Heart right ventricle (tissue), 16 donors: ENCODE measurements at regions not wholly inside any gene's neighbourhood (a gene's known extent, or its start where the extent isn't known, plus 50 kb on each side); places are given as distances from the start of the nearest gene placed in this dataset.

ENCODE experiments used
- ATAC-seq, 8 donors: fragments of 200-7000 bp; cut with Tn5 transposase; one replicate each; pipeline ENCODE4 v1.9.1; 2020; ENCODE audit warnings: mild to moderate bottlenecking in 8 of 8, moderate library complexity in 8 of 8, moderate number of reproducible peaks in 1 of 8
- DNase-seq, 2 donors: peaks; one replicate each; pipeline ENCODE4 v3.0.0-alpha.2; 2020
- H3K27ac ChIP-seq, 10 donors: fragments of 200-600 bp; sonication (generic) in 2 of 10; one replicate each; pipeline versions ENCODE4 v1.5.0 to v1.8.0; 2020 to 2022; ENCODE audit warnings: mild to moderate bottlenecking in 3 of 10
- H3K27me3 ChIP-seq, 7 donors: fragments of 200-600 bp; one replicate each; pipeline ENCODE4 v1.8.0; 2021 to 2022; ENCODE audit warnings: mild to moderate bottlenecking in 2 of 7
- H3K36me3 ChIP-seq, 9 donors: fragments of 200-600 bp; sonication (generic) in 1 of 9; one replicate each; pipeline versions ENCODE4 v1.5.0 to v1.8.0; 2020 to 2022; ENCODE audit warnings: mild to moderate bottlenecking in 2 of 9
- H3K4me1 ChIP-seq, 9 donors: fragments of 200-600 bp; sonication (generic) in 1 of 9; one replicate each; pipeline versions ENCODE4 v1.5.0 to v1.8.0; 2020 to 2022; ENCODE audit warnings: mild to moderate bottlenecking in 4 of 9
- H3K4me3 ChIP-seq, 10 donors: fragments of 200-600 bp; sonication (generic) in 2 of 10; one replicate each; pipeline versions ENCODE4 v1.5.0 to v1.8.0; 2020 to 2022; ENCODE audit warnings: mild to moderate bottlenecking in 7 of 10, moderate library complexity in 2 of 10
- H3K9me3 ChIP-seq, 11 donors: fragments of 200-600 bp in 10 of 11; sonication (generic) in 2 of 11; one replicate each; pipeline versions ENCODE4 v1.5.0 to v1.8.0; 2013 to 2022; ENCODE audit warnings: mild to moderate bottlenecking in 2 of 11, control low read depth in 1 of 11, moderate library complexity in 1 of 11
- CTCF ChIP-seq, 9 donors: fragments of 200-600 bp; sonication (generic) in 2 of 9; IDR thresholded peaks; one replicate each; pipeline versions ENCODE4 v1.5.0 to v1.8.0; 2021 to 2022; ENCODE audit warnings: antibody characterized with exemption in 9 of 9, mild to moderate bottlenecking in 5 of 9, moderate library complexity in 1 of 9
- WGBS, 2 donors: extraction: QIAGEN DNeasy Blood & Tissue Kit; methylation state at CpG; one replicate each; pipeline ENCODE4 v1.1.7; 2013; ENCODE audit warnings: inconsistent platforms in 1 of 2; 5-methylcytosine and 5-hydroxymethylcytosine counted together
- intact Hi-C, 10 donors: fragments of 100-400 bp; cut with DNase I; formaldehyde crosslinking; loops; one replicate each; pipeline versions ENCODE4 v1.11.1 to v1.14.2; 2022
- donor health status: Arrhythmogenic right ventricular cardiomyopathy.
- donor health status: ischemic (EF 13 %, LVEDD 7.1; RV severe dilation, severe dysfunction).
- donor health status: healthy with polysubstance abuse.
- donor health status: DM: no; HTN: yes; CAD: no.
- donor health status: DM: no; HTN: no; CAD: no.
- donor health status: ischemic (EF 25% LVEDD 6.9; RV normal size, moderate dysfunction).
- donor health status: ischemic (EF 25% LVEDD 5.7; RV mildly dilated, moderate dysfunction).
- donor health status: healthy.
- donor health status: DM: yes; HTN: yes; CAD: no.
- donor health status: Ischemic cardiomyopathy.
- donor health status: ischemic (EF 35%, LVEDD 5.7; RV mildly dilated, moderate dysfunction).
- donor health status: nonischemic (EF 11% LVEDD 7.7; RV severe dilation, severe dysfunction).
- donor health status: DM: yes; HTN: yes; CAD: no.
- donor health status: PGD.
- donor health status: ischemic (EF 29% LVEDD 5.4; RV normal size, mild dysfunction).
- donor health status: nonischemic (EF 23%, LVEDD 6.1; RV moderate dilation, normal function).

DNA sequence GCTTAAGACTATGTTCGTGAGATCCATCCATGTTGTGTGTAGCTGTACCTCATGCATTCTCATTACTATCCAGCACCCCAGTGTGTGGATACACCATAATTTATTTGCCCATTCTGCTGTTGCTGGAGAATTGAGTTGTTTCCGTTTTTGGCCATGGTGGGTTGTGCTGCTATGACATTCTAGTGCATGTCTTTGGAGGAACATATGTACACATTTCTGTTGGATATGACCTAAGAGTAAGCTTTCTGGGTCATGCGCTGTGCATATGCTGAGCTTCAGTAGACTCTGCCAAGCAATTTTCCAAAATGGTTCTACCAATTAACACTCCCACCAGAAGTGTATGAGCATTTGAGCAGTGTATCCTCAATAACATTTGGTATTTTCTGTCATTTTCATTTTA, 316.6 kb downstream of the MIAT start:
- intact Hi-C loops: no loop called here
- ATAC-seq (no peak), DNase-seq (no peak)
- peaks cover 0 to 6% (median 0%) of the 10 kb centered on the region in 11 donors for H3K9me3 ChIP-seq
- H3K4me3 ChIP-seq: no peak overlapping the region
- no peak overlapping the region for H3K27ac ChIP-seq
- no peak for TF ChIP-seq CTCF (IDR thresholded peaks at IDR 0.05)
- H3K36me3 ChIP-seq: no peaks in the 10 kb centered on the region
- no peaks in the 10 kb centered on the region for H3K4me1 ChIP-seq
- 85 to 92% methylated on average over 3 of the region's 3 CpGs for WGBS, 2 donors
- H3K27me3 ChIP-seq: peaks cover 0 to 65% (median 0%) of the 10 kb centered on the region in 7 donors

GRCh38 chr22:26974914-26975803, 317.8 kb downstream of the MIAT start:
- H3K36me3 ChIP-seq: no peaks in the 10 kb centered on the region
- H3K27ac ChIP-seq: no peak overlapping the region
- H3K4me3 ChIP-seq: no peak overlapping the region
- TF ChIP-seq CTCF (IDR thresholded peaks at IDR 0.05): no peak
- WGBS, 2 donors: 57 to 65% methylated on average over 4 of the region's 4 CpGs
- H3K9me3 ChIP-seq: peaks cover 0 to 6% (median 0%) of the 10 kb centered on the region in 11 donors
- no peak for DNase-seq
- intact Hi-C loops: no loop called here
- no peak for ATAC-seq
- H3K27me3 ChIP-seq: peaks cover 0 to 64% (median 0%) of the 10 kb centered on the region in 7 donors
- no peaks in the 10 kb centered on the region for H3K4me1 ChIP-seq

GRCh38 chr22:26975865-26976264, 318.5 kb downstream of the MIAT start:
- H3K36me3 ChIP-seq: no peaks in the 10 kb centered on the region
- H3K27me3 ChIP-seq: peaks cover 0 to 65% (median 0%) of the 10 kb centered on the region in 7 donors
- intact Hi-C loops: no loop called here
- H3K4me3 ChIP-seq: no peak overlapping the region
- H3K9me3 ChIP-seq: peaks cover 0 to 6% (median 0%) of the 10 kb centered on the region in 11 donors
- H3K4me1 ChIP-seq: no peaks in the 10 kb centered on the region
- no peak for TF ChIP-seq CTCF (IDR thresholded peaks at IDR 0.05)
- DNase-seq (no peak), ATAC-seq (no peak)
- WGBS, 2 donors: 72 to 79% methylated on average over 3 of the region's 3 CpGs
- H3K27ac ChIP-seq: no peak overlapping the region

- no peaks in the 10 kb centered on the region for H3K4me1 ChIP-seq
- DNase-seq: no peak
- peaks cover 0 to 6% (median 0%) of the 10 kb centered on the region in 11 donors for H3K9me3 ChIP-seq
- no peak overlapping the region for H3K4me3 ChIP-seq
- H3K27ac ChIP-seq: no peak overlapping the region
- TF ChIP-seq CTCF (IDR thresholded peaks at IDR 0.05): no peak
- H3K36me3 ChIP-seq: no peaks in the 10 kb centered on the region
- 62 to 70% methylated on average over 5 of the region's 5 CpGs for WGBS, 2 donors
- intact Hi-C loops: no loop called here
- no peak for ATAC-seq
- H3K27me3 ChIP-seq: peaks cover 0 to 58% (median 0%) of the 10 kb centered on the region in 7 donors
Observed at GRCh38 chr22:26977741-26978376, 320.5 kb downstream of the MIAT start.
